ENCODE measurements at regions not wholly inside any gene's neighbourhood (a gene's known extent, or its start where the extent isn't known, plus 50 kb on each side); places are given as distances from the start of the nearest gene placed in this dataset.
A peak's percentile ranks its signal among the peaks of the same experiment; 100 is the strongest.
"Not testable (repeated sequence)": the region's sequence is repeated elsewhere in the genome, so short reads cannot be mapped to it uniquely, and the experiment has no call there.

GRCh38 chr17:65360961-65361552 lies 200.4 kb downstream of the AXIN2 start:
- DNase-seq, result no peak

- DNase-seq, result no peak
Measured at GRCh38 chr17:65359016-65359415, 202.4 kb downstream of the AXIN2 start.

GRCh38 chr17:65356536-65356935 lies 204.9 kb downstream of the AXIN2 start:
- no peak for DNase-seq

- peak; percentile 67 for DNase-seq
Measured at GRCh38 chr17:65355246-65355645, 206.2 kb downstream of the AXIN2 start.

- no peak for DNase-seq
Measured at GRCh38 chr17:65349916-65350315, 211.5 kb downstream of the AXIN2 start.

GRCh38 chr17:65346166-65346565 lies 209.0 kb downstream of the RGS9 start:
- DNase-seq, result no peak

GRCh38 chr17:65345261-65346005 lies 208.3 kb downstream of the RGS9 start:
- no peak for DNase-seq

GRCh38 chr17:65340401-65340800 lies 203.2 kb downstream of the RGS9 start:
- no peak for DNase-seq

- DNase-seq, result peak; percentile 20
Measured at GRCh38 chr17:65334406-65334805, 197.2 kb downstream of the RGS9 start.

GRCh38 chr17:65332779-65333178 lies 195.6 kb downstream of the RGS9 start:
- DNase-seq, result no peak

- no peak for DNase-seq
Measured at GRCh38 chr17:65332375-65332774, 195.2 kb downstream of the RGS9 start.

GRCh38 chr17:65328567-65328966 lies 191.4 kb downstream of the RGS9 start:
- no peak for DNase-seq

- DNase-seq, result no peak
Measured at GRCh38 chr17:65324611-65325342, 187.6 kb downstream of the RGS9 start.

- no peak for DNase-seq
Measured at GRCh38 chr17:65323049-65323448, 185.9 kb downstream of the RGS9 start.

- no peak for DNase-seq
Measured at GRCh38 chr17:65320820-65321219, 183.7 kb downstream of the RGS9 start.

- DNase-seq, result peak; percentile 81
Measured at GRCh38 chr17:65314212-65314611, 177.0 kb downstream of the RGS9 start.

GRCh38 chr17:65312718-65313377 lies 175.7 kb downstream of the RGS9 start:
- no peak for DNase-seq

- DNase-seq, result no peak
Measured at GRCh38 chr17:65311261-65311660, 174.1 kb downstream of the RGS9 start.

- no peak for DNase-seq
Measured at GRCh38 chr17:65307961-65308316, 170.8 kb downstream of the RGS9 start.

GRCh38 chr17:65307081-65307960 lies 170.2 kb downstream of the RGS9 start:
- DNase-seq, result no peak

- no peak for DNase-seq
Measured at GRCh38 chr17:65305778-65306177, 168.6 kb downstream of the RGS9 start.

GRCh38 chr17:65305116-65305515 lies 167.9 kb downstream of the RGS9 start:
- DNase-seq, result no peak

- not testable (repeated sequence) for DNase-seq
Measured at GRCh38 chr17:65301882-65302281, 164.7 kb downstream of the RGS9 start.

All from MV-4-11 (cell line).